A673 (cell line): ENCODE measurements at regions not wholly inside any gene's neighbourhood (a gene's known extent, or its start where the extent isn't known, plus 50 kb on each side); places are given as distances from the start of the nearest gene placed in this dataset.

Experiments used
- CTCF ChIP-seq: fragments of 300-800, 200-600 bp; sonication (generic); conservative IDR thresholded peaks from 2 replicates; pipeline ENCODE4 v1.5.1; 2017; ENCODE audit warnings: low read depth, mild to moderate bottlenecking, antibody characterized with exemption, low read length, moderate library complexity, mixed read lengths
- EZH2 ChIP-seq: fragments of 200-600 bp; sonication (generic); IDR thresholded peaks from 2 replicates; pipeline ENCODE4 v1.6.1; 2017; ENCODE audit warnings: borderline replicate concordance, low read depth, mild to moderate bottlenecking, mixed read lengths, antibody characterized with exemption, low read length; ENCODE audit not compliant: poor library complexity, severe bottlenecking

- TF ChIP-seq CTCF (no peak), EZH2 (no peak)
These were observed 154.5 kb upstream of the KCND3 start for GRCh38 chr1:112143871-112144441.
